ENCODE measurements at regions not wholly inside any gene's neighbourhood (a gene's known extent, or its start where the extent isn't known, plus 50 kb on each side); places are given as distances from the start of the nearest gene placed in this dataset.

- TF ChIP-seq CTCF (IDR thresholded peaks at IDR 0.05) (no peak), POLR2AphosphoS5 (IDR thresholded peaks at IDR 0.05) (no peak), EP300 (IDR thresholded peaks at IDR 0.05) (no peak), POLR2A (IDR thresholded peaks at IDR 0.05) (no peak)
These were observed 311.7 kb downstream of the GATA3 start for GRCh38 chr10:8365935-8366911.
